ENCODE measurements at regions not wholly inside any gene's neighbourhood (a gene's known extent, or its start where the extent isn't known, plus 50 kb on each side); places are given as distances from the start of the nearest gene placed in this dataset.
"Not testable (repeated sequence)": the region's sequence is repeated elsewhere in the genome, so short reads cannot be mapped to it uniquely, and the experiment has no call there.

DNA sequence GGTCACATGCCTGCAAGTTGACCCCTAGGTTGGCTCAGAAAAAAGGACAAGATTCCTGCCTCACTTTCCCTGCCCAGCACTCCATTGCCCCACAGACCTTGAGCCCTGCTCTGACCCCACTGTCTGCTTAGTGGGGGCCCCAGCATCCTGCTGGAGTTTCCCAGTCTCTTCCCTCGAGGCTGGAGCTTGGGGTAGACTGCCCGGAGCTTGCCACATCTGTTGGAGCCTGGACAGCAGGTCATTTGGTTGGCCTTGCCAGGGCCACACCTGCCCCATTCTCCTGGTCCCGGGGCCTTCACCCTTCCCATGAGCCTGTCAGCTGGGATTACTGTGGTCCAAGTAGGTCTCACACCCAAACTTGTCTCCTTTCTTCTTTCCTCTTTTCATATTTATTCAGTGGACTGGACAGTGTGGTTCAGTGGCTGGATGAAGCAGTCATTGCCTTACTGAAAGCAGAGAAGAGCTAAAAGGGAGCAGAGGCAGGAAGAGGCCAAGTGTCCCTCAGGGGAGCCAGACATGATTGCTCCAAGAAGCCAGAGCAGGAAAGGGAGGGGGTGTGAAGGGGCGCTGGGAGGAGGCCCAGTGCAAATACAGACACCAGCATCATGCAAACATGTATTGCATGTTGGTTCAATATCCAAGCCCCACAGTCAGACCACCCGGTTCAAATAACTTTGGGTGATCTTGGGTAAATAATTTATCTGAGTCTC lies 56.2 kb upstream of the CACUL1 start:
- H3K27me3 ChIP-seq, result no peaks in the 10 kb centered on the region
- no peaks in the 10 kb centered on the region for H3K9me3 ChIP-seq
- no peak for DNase-seq
- H3K27ac ChIP-seq, result no peak overlapping the region
- TF ChIP-seq POLR2A (IDR thresholded peaks at IDR 0.05) (no peak), CTCF (IDR thresholded peaks at IDR 0.05) (no peak)
- WGBS, 2 donors, result 63 to 64% methylated on average over 5 of the region's 5 CpGs
- intact Hi-C loops (cut with DNase I), result no loop called here
- H3K4me1 ChIP-seq, result no peaks in the 10 kb centered on the region
- no peaks in the 10 kb centered on the region for H3K36me3 ChIP-seq
- no peak overlapping the region for H3K4me3 ChIP-seq (replicated peaks in 1 of 3)

GRCh38 chr10:118811675-118812392 lies 57.1 kb upstream of the CACUL1 start:
- Histone ChIP-seq H3K27me3 (no peaks in the 10 kb centered on the region), H3K4me3 (replicated peaks in 1 of 3) (no peak overlapping the region), H3K4me1 (peaks cover 0 to 4% of the 10 kb centered on the region in 2 donors), H3K9me3 (no peaks in the 10 kb centered on the region), H3K36me3 (no peaks in the 10 kb centered on the region), H3K27ac (no peak overlapping the region)
- TF ChIP-seq POLR2A (IDR thresholded peaks at IDR 0.05) (no peak), CTCF (IDR thresholded peaks at IDR 0.05) (no peak)
- intact Hi-C loops (cut with DNase I), result no loop called here
- no peak for DNase-seq
- WGBS, 2 donors, result 78 to 81% methylated on average over 13 of the region's 13 CpGs

- H3K9me3 ChIP-seq, result no peaks in the 10 kb centered on the region
- intact Hi-C loops (cut with DNase I), result no loop called here
- H3K4me1 ChIP-seq, result peaks cover 0 to 7% of the 10 kb centered on the region in 2 donors
- no peak for DNase-seq
- no peak overlapping the region for H3K27ac ChIP-seq
- no peaks in the 10 kb centered on the region for H3K36me3 ChIP-seq
- 48 to 58% methylated on average over 6 to 10 of the region's 10 CpGs for WGBS, 2 donors
- H3K27me3 ChIP-seq, result no peaks in the 10 kb centered on the region
- no peak for TF ChIP-seq CTCF (IDR thresholded peaks at IDR 0.05)
- TF ChIP-seq POLR2A (IDR thresholded peaks at IDR 0.05), result no peak
- H3K4me3 ChIP-seq (replicated peaks in 1 of 3), result no peak overlapping the region
Measured at GRCh38 chr10:118812393-118812740, 57.6 kb upstream of the CACUL1 start.

- H3K36me3 ChIP-seq; H3K27me3 ChIP-seq; intact Hi-C loops (cut with DNase I); DNase-seq; H3K4me3 ChIP-seq (replicated peaks in 1 of 3); H3K27ac ChIP-seq; H3K9me3 ChIP-seq: not testable (repeated sequence)
- WGBS, 2 donors, result 93% methylated on average over 13 of the region's 13 CpGs
- H3K4me1 ChIP-seq, result peaks cover 0 to 13% of the 10 kb centered on the region in 2 donors
Measured at GRCh38 chr10:118813001-118813400, 58.2 kb upstream of the CACUL1 start.

DNA sequence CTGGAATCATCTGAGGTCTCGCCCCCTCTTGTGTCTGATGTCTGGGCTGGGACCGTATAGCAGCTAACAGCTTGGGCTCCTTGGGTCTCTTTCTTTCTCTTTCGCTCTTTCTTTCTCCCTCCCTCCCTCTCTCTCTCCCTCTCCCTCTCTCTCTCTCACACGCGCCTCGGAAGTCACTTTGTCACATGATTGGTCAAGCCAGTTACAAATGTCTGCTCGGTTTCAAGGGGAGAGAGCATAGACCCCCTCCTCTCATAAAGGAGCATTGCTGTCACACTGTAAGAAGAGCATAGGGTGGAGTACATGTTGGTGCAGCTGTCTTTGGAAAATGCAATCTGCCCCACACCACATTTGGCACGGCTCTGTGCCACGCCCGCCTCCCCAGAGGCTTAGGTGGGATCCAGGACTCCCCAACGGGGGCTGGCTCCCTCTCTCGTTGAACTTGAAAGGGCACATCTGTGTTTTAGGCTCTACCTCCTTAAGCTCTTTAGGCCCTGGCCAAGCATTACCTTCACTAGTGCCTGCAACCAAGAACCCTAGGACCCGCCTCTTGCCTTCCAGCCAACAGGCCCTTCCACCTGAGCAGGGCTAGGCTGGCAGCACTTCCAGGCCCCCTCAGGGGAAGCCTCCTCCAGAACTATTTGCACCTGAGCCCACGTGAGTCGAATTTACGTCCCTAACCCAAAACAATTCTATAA lies 61.9 kb upstream of the CACUL1 start:
- no peak for TF ChIP-seq CTCF (IDR thresholded peaks at IDR 0.05)
- TF ChIP-seq POLR2A (IDR thresholded peaks at IDR 0.05), result no peak
- no peak overlapping the region for H3K4me3 ChIP-seq (replicated peaks in 1 of 3)
- intact Hi-C loops (cut with DNase I), result no loop called here
- no peaks in the 10 kb centered on the region for H3K9me3 ChIP-seq
- DNase-seq, result peak; percentile 36 to 41
- H3K4me1 ChIP-seq, result peaks cover 9 to 25% of the 10 kb centered on the region in 2 donors
- H3K27me3 ChIP-seq, result no peaks in the 10 kb centered on the region
- no peak overlapping the region for H3K27ac ChIP-seq
- no peaks in the 10 kb centered on the region for H3K36me3 ChIP-seq
- 68 to 79% methylated on average over 16 of the region's 16 CpGs for WGBS, 2 donors

Measured in thyroid gland (tissue), 4 donors.